Keratinocyte (primary cell): ENCODE measurements at regions not wholly inside any gene's neighbourhood (a gene's known extent, or its start where the extent isn't known, plus 50 kb on each side); places are given as distances from the start of the nearest gene placed in this dataset.

ENCODE experiments used
- CTCF ChIP-seq, 3 experiments: IDR thresholded peaks in 1 of 3; conservative IDR thresholded peaks in 1 of 3; optimal IDR thresholded peaks in 1 of 3; 2 replicates in 2 of 3; 3 replicates in 1 of 3; pipeline versions ENCODE3 to v1.5.1; 2011; ENCODE audit warnings: low read length in 3 of 3, mild to moderate bottlenecking in 3 of 3, moderate library complexity in 2 of 3, control low read depth in 1 of 3, inconsistent platforms in 1 of 3; ENCODE audit not compliant: insufficient read depth in 2 of 3; ENCODE audit errors: extremely low read depth in 1 of 3
- EZH2 ChIP-seq: IDR thresholded peaks from one replicate; pipeline ENCODE4 v1.6.1; 2012; ENCODE audit warnings: inconsistent platforms, mild to moderate bottlenecking, low read length, moderate library complexity

- TF ChIP-seq CTCF (optimal IDR thresholded peaks at IDR 0.05 in 1 of 3, IDR thresholded peaks at IDR 0.05 in 1 of 3, conservative IDR thresholded peaks at IDR 0.05 in 1 of 3; ENCODE audit: extremely low read depth in 1 of 3, insufficient read depth in 2 of 3, low read length in 3 of 3) (no peak), EZH2 (no peak)
These were observed 481.6 kb downstream of the IRS1 start for GRCh38 chr2:226317970-226318369.
